OCI-LY7 (cell line): ENCODE measurements at regions not wholly inside any gene's neighbourhood (a gene's known extent, or its start where the extent isn't known, plus 50 kb on each side); places are given as distances from the start of the nearest gene placed in this dataset.

Source experiments
- CTCF ChIP-seq: fragments of 200-600 bp; sonication (generic); conservative IDR thresholded peaks from 2 replicates; pipeline ENCODE4 v1.5.1; 2014; ENCODE audit warnings: mild to moderate bottlenecking, antibody characterized with exemption, low read length, moderate library complexity, mixed read lengths
- EZH2phosphoT487 ChIP-seq: fragments of 200-600 bp; sonication (generic); IDR thresholded peaks from 2 replicates; pipeline ENCODE4 v1.6.1; 2018; ENCODE audit warnings: low read depth, borderline replicate concordance, mild to moderate bottlenecking, mixed run types, antibody characterized with exemption, low read length, moderate library complexity, mixed read lengths

- no peak for TF ChIP-seq CTCF
- TF ChIP-seq EZH2phosphoT487, result no peak
These were observed 77.8 kb upstream of the IRX2 start for GRCh38 chr5:2829239-2829638.
